ENCODE measurements at regions not wholly inside any gene's neighbourhood (a gene's known extent, or its start where the extent isn't known, plus 50 kb on each side); places are given as distances from the start of the nearest gene placed in this dataset.

DNA sequence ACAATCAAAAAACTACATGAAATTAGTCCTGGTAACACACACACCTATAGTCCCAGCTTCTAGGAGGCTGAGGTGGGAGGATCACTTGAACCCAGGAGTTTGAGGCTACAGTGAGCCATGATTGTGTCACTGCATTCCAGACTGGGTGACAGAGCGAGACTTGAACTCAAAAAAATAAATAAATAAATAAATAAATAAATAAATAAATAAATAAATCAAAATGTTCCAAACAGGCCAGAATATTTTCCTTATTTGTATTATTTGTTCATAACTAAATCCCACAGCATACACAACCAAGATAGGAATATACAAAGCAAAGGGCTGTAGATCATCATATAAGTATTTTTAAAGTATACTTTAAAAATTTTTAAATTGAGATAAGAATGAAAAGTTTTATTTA is 537.2 kb upstream of the CDH8 start:
- Histone ChIP-seq H3K9me2 (ENCODE audit: insufficient read depth, low read length) (no peaks in the 10 kb centered on the region), H3F3A (ENCODE audit: insufficient read depth, low read length, poor library complexity, severe bottlenecking) (no peaks in the 10 kb centered on the region), H2AFZ (ENCODE audit: low read depth, low read length) (no peak overlapping the region), H3K27me3 (ENCODE audit: insufficient read depth, low read depth, low read length) (no peaks in the 10 kb centered on the region), H3K4me3 (ENCODE audit: low read length) (no peak overlapping the region), H3K27ac (ENCODE audit: low read length) (no peak overlapping the region), H4K20me1 (ENCODE audit: insufficient read depth) (no peaks in the 10 kb centered on the region), H3K4me2 (ENCODE audit: low read length) (no peak overlapping the region), H3K79me2 (replicated peaks; ENCODE audit: insufficient read depth, low read length) (no peaks in the 10 kb centered on the region), H3K36me3 (ENCODE audit: insufficient read depth, low read length) (no peaks in the 10 kb centered on the region), H3K9ac (ENCODE audit: low read length) (no peak overlapping the region), H3K9me3 (ENCODE audit: low read length) (no peaks in the 10 kb centered on the region)
- TF ChIP-seq TAF1 (IDR thresholded peaks at IDR 0.05; ENCODE audit: low read depth): no peak
- TF ChIP-seq EZH2 (IDR thresholded peaks at IDR 0.05; ENCODE audit: borderline replicate concordance, insufficient read depth, low read length, poor library complexity, severe bottlenecking): no peak
- TF ChIP-seq RAD21 (conservative IDR thresholded peaks at IDR 0.05): no peak
- TF ChIP-seq, protein P1, sequence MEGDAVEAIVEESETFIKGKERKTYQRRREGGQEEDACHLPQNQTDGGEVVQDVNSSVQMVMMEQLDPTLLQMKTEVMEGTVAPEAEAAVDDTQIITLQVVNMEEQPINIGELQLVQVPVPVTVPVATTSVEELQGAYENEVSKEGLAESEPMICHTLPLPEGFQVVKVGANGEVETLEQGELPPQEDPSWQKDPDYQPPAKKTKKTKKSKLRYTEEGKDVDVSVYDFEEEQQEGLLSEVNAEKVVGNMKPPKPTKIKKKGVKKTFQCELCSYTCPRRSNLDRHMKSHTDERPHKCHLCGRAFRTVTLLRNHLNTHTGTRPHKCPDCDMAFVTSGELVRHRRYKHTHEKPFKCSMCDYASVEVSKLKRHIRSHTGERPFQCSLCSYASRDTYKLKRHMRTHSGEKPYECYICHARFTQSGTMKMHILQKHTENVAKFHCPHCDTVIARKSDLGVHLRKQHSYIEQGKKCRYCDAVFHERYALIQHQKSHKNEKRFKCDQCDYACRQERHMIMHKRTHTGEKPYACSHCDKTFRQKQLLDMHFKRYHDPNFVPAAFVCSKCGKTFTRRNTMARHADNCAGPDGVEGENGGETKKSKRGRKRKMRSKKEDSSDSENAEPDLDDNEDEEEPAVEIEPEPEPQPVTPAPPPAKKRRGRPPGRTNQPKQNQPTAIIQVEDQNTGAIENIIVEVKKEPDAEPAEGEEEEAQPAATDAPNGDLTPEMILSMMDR (IDR thresholded peaks at IDR 0.05; ENCODE audit: poor library complexity, severe bottlenecking): no peak
- TF ChIP-seq POLR2AphosphoS5 (IDR thresholded peaks at IDR 0.05): no peak
- TF ChIP-seq MXI1 (conservative IDR thresholded peaks at IDR 0.05; ENCODE audit: poor library complexity, severe bottlenecking): no peak
- TF ChIP-seq, protein P2, sequence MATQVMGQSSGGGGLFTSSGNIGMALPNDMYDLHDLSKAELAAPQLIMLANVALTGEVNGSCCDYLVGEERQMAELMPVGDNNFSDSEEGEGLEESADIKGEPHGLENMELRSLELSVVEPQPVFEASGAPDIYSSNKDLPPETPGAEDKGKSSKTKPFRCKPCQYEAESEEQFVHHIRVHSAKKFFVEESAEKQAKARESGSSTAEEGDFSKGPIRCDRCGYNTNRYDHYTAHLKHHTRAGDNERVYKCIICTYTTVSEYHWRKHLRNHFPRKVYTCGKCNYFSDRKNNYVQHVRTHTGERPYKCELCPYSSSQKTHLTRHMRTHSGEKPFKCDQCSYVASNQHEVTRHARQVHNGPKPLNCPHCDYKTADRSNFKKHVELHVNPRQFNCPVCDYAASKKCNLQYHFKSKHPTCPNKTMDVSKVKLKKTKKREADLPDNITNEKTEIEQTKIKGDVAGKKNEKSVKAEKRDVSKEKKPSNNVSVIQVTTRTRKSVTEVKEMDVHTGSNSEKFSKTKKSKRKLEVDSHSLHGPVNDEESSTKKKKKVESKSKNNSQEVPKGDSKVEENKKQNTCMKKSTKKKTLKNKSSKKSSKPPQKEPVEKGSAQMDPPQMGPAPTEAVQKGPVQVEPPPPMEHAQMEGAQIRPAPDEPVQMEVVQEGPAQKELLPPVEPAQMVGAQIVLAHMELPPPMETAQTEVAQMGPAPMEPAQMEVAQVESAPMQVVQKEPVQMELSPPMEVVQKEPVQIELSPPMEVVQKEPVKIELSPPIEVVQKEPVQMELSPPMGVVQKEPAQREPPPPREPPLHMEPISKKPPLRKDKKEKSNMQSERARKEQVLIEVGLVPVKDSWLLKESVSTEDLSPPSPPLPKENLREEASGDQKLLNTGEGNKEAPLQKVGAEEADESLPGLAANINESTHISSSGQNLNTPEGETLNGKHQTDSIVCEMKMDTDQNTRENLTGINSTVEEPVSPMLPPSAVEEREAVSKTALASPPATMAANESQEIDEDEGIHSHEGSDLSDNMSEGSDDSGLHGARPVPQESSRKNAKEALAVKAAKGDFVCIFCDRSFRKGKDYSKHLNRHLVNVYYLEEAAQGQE (IDR thresholded peaks at IDR 0.05; ENCODE audit: borderline replicate concordance): no peak
- no peak for TF ChIP-seq SMC3 (conservative IDR thresholded peaks at IDR 0.05; ENCODE audit: poor library complexity)
- TF ChIP-seq EP300 (conservative IDR thresholded peaks at IDR 0.05; ENCODE audit: poor library complexity, severe bottlenecking): no peak

DNA sequence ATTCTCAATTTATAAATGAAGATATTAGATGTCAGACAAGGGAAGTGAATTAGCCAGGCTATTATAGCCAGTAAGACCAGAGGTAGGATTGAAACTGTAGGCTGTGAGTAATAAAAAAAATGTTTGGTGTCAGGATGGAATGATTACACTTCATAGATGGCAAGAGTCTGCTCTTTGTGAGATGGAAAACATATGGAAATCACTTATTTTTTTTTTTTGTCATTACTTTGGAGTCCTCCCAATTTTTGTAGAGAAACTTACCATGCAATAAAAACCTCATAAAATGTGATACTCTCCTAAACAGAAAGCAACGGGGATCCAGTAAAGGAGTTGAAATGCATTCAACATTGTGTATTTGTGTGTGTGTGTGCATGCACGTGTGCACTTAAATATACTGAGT is 532.7 kb upstream of the CDH8 start:
- Histone ChIP-seq H4K20me1 (ENCODE audit: insufficient read depth) (no peaks in the 10 kb centered on the region), H3K4me2 (ENCODE audit: low read length) (no peak overlapping the region), H3K4me3 (ENCODE audit: low read length) (no peak overlapping the region), H3K9ac (ENCODE audit: low read length) (no peak overlapping the region), H3K36me3 (ENCODE audit: insufficient read depth, low read length) (no peaks in the 10 kb centered on the region), H2AFZ (ENCODE audit: low read depth, low read length) (no peak overlapping the region), H3K79me2 (replicated peaks; ENCODE audit: insufficient read depth, low read length) (no peaks in the 10 kb centered on the region), H3K27ac (ENCODE audit: low read length) (no peak overlapping the region), H3K9me2 (ENCODE audit: insufficient read depth, low read length) (no peaks in the 10 kb centered on the region), H3K27me3 (ENCODE audit: insufficient read depth, low read depth, low read length) (no peaks in the 10 kb centered on the region), H3F3A (ENCODE audit: insufficient read depth, low read length, poor library complexity, severe bottlenecking) (no peaks in the 10 kb centered on the region), H3K9me3 (ENCODE audit: low read length) (no peaks in the 10 kb centered on the region)
- no peak for TF ChIP-seq MXI1 (conservative IDR thresholded peaks at IDR 0.05; ENCODE audit: poor library complexity, severe bottlenecking)

DNA sequence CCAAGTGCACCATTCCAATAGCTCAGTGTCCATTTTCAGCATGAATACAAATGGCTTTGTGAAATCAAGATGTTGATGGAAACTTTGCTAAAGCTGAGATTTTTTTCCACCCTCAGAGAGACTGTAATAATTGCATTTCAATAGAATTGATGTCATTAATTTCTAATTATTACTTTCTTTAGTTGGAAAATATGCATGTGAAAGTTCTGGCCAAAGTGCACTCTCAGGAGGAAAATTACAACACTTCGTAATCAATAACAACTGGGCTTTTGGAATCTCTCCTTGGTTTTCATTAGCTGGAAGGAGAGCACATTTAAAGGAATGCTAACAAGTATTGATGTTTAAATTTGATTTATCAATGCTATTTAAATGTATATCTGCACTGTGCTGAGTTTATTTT is 529.5 kb upstream of the CDH8 start:
- H3K79me2 ChIP-seq (replicated peaks; ENCODE audit: insufficient read depth, low read length): no peaks in the 10 kb centered on the region
- H3K9me2 ChIP-seq (ENCODE audit: insufficient read depth, low read length): no peaks in the 10 kb centered on the region
- H3K27ac ChIP-seq (ENCODE audit: low read length): no peak overlapping the region
- H3K36me3 ChIP-seq (ENCODE audit: insufficient read depth, low read length): no peaks in the 10 kb centered on the region
- H3K4me3 ChIP-seq (ENCODE audit: low read length): no peak overlapping the region
- no peaks in the 10 kb centered on the region for H3K9me3 ChIP-seq (ENCODE audit: low read length)
- no peaks in the 10 kb centered on the region for H3K27me3 ChIP-seq (ENCODE audit: insufficient read depth, low read depth, low read length)
- H2AFZ ChIP-seq (ENCODE audit: low read depth, low read length): no peak overlapping the region
- H4K20me1 ChIP-seq (ENCODE audit: insufficient read depth): no peaks in the 10 kb centered on the region
- no peaks in the 10 kb centered on the region for H3F3A ChIP-seq (ENCODE audit: insufficient read depth, low read length, poor library complexity, severe bottlenecking)
- H3K4me2 ChIP-seq (ENCODE audit: low read length): no peak overlapping the region
- no peak overlapping the region for H3K9ac ChIP-seq (ENCODE audit: low read length)
- TF ChIP-seq EZH2 (IDR thresholded peaks at IDR 0.05; ENCODE audit: borderline replicate concordance, insufficient read depth, low read length, poor library complexity, severe bottlenecking) (no peak), MXI1 (conservative IDR thresholded peaks at IDR 0.05; ENCODE audit: poor library complexity, severe bottlenecking) (no peak), POLR2AphosphoS5 (IDR thresholded peaks at IDR 0.05) (no peak)
